Glutamatergic neuron (in vitro differentiated cells): ENCODE measurements at regions not wholly inside any gene's neighbourhood (a gene's known extent, or its start where the extent isn't known, plus 50 kb on each side); places are given as distances from the start of the nearest gene placed in this dataset.

Experiments used
- DNase-seq: peaks from one replicate; pipeline ENCODE4 v3.0.0; 2022
- H3K27ac Mint-ChIP-seq: one replicate; pipeline ENCODE4 v1.8.0; 2020; ENCODE audit warnings: mild to moderate bottlenecking, mixed read lengths, inconsistent platforms; ENCODE audit not compliant: unreplicated experiment
- H3K27me3 Mint-ChIP-seq: one replicate; pipeline ENCODE4 v1.8.0; 2020; ENCODE audit warnings: mild to moderate bottlenecking, moderate library complexity, mixed read lengths, inconsistent platforms; ENCODE audit not compliant: unreplicated experiment
- H3K36me3 Mint-ChIP-seq: one replicate; pipeline ENCODE4 v1.8.0; 2020; ENCODE audit warnings: mild to moderate bottlenecking, mixed read lengths, inconsistent platforms; ENCODE audit not compliant: unreplicated experiment
- H3K4me1 Mint-ChIP-seq: one replicate; pipeline ENCODE4 v1.8.0; 2020; ENCODE audit warnings: mild to moderate bottlenecking, low read depth, mixed read lengths, inconsistent platforms; ENCODE audit not compliant: unreplicated experiment
- H3K4me3 Mint-ChIP-seq: one replicate; pipeline ENCODE4 v1.8.0; 2020; ENCODE audit warnings: mild to moderate bottlenecking, mixed read lengths, inconsistent platforms; ENCODE audit not compliant: unreplicated experiment
- H3K9me3 Mint-ChIP-seq: one replicate; pipeline ENCODE4 v1.8.0; 2020; ENCODE audit warnings: mild to moderate bottlenecking, moderate library complexity, mixed read lengths, inconsistent platforms; ENCODE audit not compliant: unreplicated experiment
- TF ChIP-seq, protein P1 (sequence below): fragments of 200-600 bp; sonication (generic); IDR thresholded peaks from one replicate; pipeline ENCODE4 v1.5.0; 2021; ENCODE audit not compliant: partially characterized antibody, unreplicated experiment

GRCh38 chr14:80055226-80055625, 156.1 kb downstream of the DIO2 start:
- H3K27me3 Mint-ChIP-seq: peaks cover 2% of the 10 kb centered on the region
- TF ChIP-seq, protein P1, sequence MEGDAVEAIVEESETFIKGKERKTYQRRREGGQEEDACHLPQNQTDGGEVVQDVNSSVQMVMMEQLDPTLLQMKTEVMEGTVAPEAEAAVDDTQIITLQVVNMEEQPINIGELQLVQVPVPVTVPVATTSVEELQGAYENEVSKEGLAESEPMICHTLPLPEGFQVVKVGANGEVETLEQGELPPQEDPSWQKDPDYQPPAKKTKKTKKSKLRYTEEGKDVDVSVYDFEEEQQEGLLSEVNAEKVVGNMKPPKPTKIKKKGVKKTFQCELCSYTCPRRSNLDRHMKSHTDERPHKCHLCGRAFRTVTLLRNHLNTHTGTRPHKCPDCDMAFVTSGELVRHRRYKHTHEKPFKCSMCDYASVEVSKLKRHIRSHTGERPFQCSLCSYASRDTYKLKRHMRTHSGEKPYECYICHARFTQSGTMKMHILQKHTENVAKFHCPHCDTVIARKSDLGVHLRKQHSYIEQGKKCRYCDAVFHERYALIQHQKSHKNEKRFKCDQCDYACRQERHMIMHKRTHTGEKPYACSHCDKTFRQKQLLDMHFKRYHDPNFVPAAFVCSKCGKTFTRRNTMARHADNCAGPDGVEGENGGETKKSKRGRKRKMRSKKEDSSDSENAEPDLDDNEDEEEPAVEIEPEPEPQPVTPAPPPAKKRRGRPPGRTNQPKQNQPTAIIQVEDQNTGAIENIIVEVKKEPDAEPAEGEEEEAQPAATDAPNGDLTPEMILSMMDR: no peak
- no peaks in the 10 kb centered on the region for H3K36me3 Mint-ChIP-seq
- DNase-seq: no peak
- H3K9me3 Mint-ChIP-seq: no peaks in the 10 kb centered on the region
- no peak overlapping the region for H3K4me3 Mint-ChIP-seq
- no peak overlapping the region for H3K27ac Mint-ChIP-seq
- H3K4me1 Mint-ChIP-seq: peaks cover 1% of the 10 kb centered on the region

DNA sequence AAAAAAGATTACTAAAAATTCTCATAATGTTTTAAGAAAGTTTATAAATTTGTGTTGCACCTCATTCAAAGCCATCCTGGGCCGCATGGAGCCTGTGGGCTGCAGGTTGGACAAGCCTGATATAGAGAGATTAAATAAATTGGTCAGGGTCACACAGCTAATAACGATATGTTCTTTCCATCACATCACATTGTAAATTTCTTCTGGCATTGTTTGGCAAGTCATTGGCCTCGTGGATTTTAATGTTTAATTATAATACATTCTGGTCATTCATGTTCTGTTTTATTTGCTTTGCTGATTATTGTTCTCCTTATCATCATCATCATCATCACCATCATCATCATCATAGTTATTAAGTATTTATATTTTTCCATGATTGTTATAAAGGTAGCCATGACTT, 157.3 kb downstream of the DIO2 start:
- Mint-ChIP-seq H3K9me3 (no peaks in the 10 kb centered on the region), H3K27ac (no peak overlapping the region), H3K4me3 (no peak overlapping the region), H3K27me3 (peaks cover 2% of the 10 kb centered on the region), H3K36me3 (no peaks in the 10 kb centered on the region), H3K4me1 (peaks cover 1% of the 10 kb centered on the region)
- TF ChIP-seq, protein P1: no peak
- no peak for DNase-seq

DNA sequence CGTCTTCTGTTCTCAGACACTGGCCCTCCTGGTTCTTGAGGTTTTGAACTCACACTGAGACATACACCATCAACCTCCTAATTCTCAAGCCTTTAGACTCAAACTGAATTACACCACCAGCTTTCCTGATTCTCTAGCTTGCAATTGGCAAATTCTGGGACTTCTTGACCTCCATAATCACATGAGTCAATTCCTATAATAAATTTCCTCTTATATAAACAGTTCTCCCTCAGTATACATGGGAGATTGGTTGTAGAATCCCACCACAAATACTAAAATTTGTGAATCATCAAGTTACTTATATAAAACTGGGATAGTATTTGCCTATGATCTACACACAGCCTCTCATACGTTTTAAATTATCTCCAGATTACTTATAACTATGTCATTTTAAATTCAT, 162.2 kb downstream of the DIO2 start:
- Mint-ChIP-seq H3K4me3 (no peak overlapping the region), H3K36me3 (no peaks in the 10 kb centered on the region), H3K9me3 (no peaks in the 10 kb centered on the region), H3K27me3 (no peaks in the 10 kb centered on the region), H3K4me1 (no peaks in the 10 kb centered on the region), H3K27ac (no peak overlapping the region)
- DNase-seq: no peak
- TF ChIP-seq, protein P1: no peak

DNA sequence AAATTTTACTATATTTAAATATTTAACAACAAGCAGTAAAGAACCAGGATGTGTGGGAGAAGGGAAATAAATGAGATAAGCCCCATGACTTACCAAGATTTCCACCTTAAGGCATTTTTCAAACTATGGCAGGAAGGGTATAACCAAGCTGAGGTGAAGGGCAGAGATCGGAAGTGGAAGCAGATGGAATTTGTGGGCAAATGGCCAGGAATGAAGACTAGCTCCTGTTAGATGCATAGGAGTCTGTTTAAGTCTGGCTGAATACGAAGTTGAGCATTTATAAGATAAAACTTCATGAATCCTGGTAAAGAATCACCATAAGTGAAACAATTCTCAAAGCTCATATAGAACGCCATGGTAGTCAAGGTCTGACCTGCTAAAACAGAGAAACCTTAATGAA, 163.5 kb downstream of the DIO2 start:
- Mint-ChIP-seq H3K27ac (no peak overlapping the region), H3K4me3 (no peak overlapping the region), H3K4me1 (no peaks in the 10 kb centered on the region), H3K36me3 (no peaks in the 10 kb centered on the region), H3K9me3 (no peaks in the 10 kb centered on the region), H3K27me3 (peaks cover 1% of the 10 kb centered on the region)
- DNase-seq: no peak
- TF ChIP-seq, protein P1: no peak

DNA sequence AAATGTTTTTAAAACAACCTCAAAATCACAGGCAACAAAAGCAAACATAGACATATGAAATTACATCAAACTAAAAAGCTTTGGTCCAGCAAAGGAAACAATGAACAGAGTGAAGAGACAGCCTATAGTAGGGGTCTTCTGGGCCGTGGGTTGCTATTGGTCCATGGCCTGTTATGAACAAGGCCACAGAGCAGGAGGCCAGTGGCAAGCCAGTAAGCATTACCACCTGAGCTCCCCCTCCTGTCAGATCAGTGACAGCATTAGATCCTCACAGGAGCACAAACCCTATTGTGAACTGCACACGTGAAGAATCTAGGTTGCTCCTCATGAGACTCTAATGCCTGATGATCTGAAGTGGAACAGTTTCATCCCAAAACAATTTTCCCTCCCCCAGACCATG, 174.0 kb downstream of the DIO2 start:
- no peaks in the 10 kb centered on the region for H3K4me1 Mint-ChIP-seq
- TF ChIP-seq, protein P1: no peak
- H3K27ac Mint-ChIP-seq: no peak overlapping the region
- H3K27me3 Mint-ChIP-seq: peaks cover 7% of the 10 kb centered on the region
- no peak overlapping the region for H3K4me3 Mint-ChIP-seq
- peaks cover 7% of the 10 kb centered on the region for H3K9me3 Mint-ChIP-seq
- DNase-seq: no peak
- H3K36me3 Mint-ChIP-seq: no peaks in the 10 kb centered on the region
